ENCODE measurements at regions not wholly inside any gene's neighbourhood (a gene's known extent, or its start where the extent isn't known, plus 50 kb on each side); places are given as distances from the start of the nearest gene placed in this dataset.

DNA sequence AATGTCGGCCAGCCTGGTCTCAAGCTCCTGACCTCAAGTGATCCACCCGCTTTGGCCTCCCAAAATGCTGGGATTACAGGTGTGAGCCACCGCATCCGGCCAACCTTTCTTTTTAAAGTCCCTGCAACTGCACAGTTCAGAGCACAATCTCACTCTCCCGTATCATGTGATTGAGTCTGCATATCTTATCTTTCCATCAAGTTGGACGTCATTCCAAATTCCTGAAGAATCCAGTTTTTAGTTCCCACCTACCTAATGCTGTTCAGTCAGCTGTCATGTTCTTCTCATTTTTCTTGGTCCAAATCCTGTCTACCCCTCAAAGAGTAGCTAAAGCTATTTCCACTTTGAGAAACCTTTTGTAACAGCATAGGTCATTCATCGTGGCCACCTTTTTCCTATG, 110.8 kb upstream of the FBXO11 start:
- TF ChIP-seq, protein P1, sequence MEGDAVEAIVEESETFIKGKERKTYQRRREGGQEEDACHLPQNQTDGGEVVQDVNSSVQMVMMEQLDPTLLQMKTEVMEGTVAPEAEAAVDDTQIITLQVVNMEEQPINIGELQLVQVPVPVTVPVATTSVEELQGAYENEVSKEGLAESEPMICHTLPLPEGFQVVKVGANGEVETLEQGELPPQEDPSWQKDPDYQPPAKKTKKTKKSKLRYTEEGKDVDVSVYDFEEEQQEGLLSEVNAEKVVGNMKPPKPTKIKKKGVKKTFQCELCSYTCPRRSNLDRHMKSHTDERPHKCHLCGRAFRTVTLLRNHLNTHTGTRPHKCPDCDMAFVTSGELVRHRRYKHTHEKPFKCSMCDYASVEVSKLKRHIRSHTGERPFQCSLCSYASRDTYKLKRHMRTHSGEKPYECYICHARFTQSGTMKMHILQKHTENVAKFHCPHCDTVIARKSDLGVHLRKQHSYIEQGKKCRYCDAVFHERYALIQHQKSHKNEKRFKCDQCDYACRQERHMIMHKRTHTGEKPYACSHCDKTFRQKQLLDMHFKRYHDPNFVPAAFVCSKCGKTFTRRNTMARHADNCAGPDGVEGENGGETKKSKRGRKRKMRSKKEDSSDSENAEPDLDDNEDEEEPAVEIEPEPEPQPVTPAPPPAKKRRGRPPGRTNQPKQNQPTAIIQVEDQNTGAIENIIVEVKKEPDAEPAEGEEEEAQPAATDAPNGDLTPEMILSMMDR (IDR thresholded peaks at IDR 0.05 in 2 of 3, conservative IDR thresholded peaks at IDR 0.05 in 1 of 3; ENCODE audit: borderline replicate concordance in 1 of 3, insufficient read depth in 1 of 3, low read depth in 2 of 3, low read length in 2 of 3) = no peak
- TF ChIP-seq RAD21 (IDR thresholded peaks at IDR 0.05; ENCODE audit: low read depth) = no peak
- TF ChIP-seq POLR2A (IDR thresholded peaks at IDR 0.05; ENCODE audit: borderline replicate concordance, extremely low read depth, insufficient read depth, insufficient read length) = no peak
- TF ChIP-seq JUND (IDR thresholded peaks at IDR 0.05) = no peak
- no peak for TF ChIP-seq POLR2AphosphoS5 (IDR thresholded peaks at IDR 0.05; ENCODE audit: low read depth, low read length)
- TF ChIP-seq, protein P2, sequence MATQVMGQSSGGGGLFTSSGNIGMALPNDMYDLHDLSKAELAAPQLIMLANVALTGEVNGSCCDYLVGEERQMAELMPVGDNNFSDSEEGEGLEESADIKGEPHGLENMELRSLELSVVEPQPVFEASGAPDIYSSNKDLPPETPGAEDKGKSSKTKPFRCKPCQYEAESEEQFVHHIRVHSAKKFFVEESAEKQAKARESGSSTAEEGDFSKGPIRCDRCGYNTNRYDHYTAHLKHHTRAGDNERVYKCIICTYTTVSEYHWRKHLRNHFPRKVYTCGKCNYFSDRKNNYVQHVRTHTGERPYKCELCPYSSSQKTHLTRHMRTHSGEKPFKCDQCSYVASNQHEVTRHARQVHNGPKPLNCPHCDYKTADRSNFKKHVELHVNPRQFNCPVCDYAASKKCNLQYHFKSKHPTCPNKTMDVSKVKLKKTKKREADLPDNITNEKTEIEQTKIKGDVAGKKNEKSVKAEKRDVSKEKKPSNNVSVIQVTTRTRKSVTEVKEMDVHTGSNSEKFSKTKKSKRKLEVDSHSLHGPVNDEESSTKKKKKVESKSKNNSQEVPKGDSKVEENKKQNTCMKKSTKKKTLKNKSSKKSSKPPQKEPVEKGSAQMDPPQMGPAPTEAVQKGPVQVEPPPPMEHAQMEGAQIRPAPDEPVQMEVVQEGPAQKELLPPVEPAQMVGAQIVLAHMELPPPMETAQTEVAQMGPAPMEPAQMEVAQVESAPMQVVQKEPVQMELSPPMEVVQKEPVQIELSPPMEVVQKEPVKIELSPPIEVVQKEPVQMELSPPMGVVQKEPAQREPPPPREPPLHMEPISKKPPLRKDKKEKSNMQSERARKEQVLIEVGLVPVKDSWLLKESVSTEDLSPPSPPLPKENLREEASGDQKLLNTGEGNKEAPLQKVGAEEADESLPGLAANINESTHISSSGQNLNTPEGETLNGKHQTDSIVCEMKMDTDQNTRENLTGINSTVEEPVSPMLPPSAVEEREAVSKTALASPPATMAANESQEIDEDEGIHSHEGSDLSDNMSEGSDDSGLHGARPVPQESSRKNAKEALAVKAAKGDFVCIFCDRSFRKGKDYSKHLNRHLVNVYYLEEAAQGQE (IDR thresholded peaks at IDR 0.05; ENCODE audit: low read depth) = no peak
- TF ChIP-seq, protein P3, sequence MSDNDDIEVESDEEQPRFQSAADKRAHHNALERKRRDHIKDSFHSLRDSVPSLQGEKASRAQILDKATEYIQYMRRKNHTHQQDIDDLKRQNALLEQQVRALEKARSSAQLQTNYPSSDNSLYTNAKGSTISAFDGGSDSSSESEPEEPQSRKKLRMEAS (IDR thresholded peaks at IDR 0.05) = no peak
- no peak for TF ChIP-seq CEBPB (IDR thresholded peaks at IDR 0.05; ENCODE audit: low read depth)
- no peak for TF ChIP-seq EZH2 (IDR thresholded peaks at IDR 0.05)
- TF ChIP-seq SP1 (IDR thresholded peaks at IDR 0.05; ENCODE audit: low read depth) = no peak
- TF ChIP-seq ZFX (IDR thresholded peaks at IDR 0.05) = no peak
- no peak for TF ChIP-seq YY1 (IDR thresholded peaks at IDR 0.05; ENCODE audit: extremely low read depth, insufficient replicate concordance, low read depth, low read length)
